Colonic mucosa (tissue), 4 donors: ENCODE measurements at regions not wholly inside any gene's neighbourhood (a gene's known extent, or its start where the extent isn't known, plus 50 kb on each side); places are given as distances from the start of the nearest gene placed in this dataset.

ENCODE experiments used
- DNase-seq: peaks from one replicate; pipeline ENCODE4 v3.0.0-alpha.2; 2020
- H3K27ac ChIP-seq: fragments of 200-600 bp; one replicate; pipeline ENCODE4 v1.8.0; 2021
- H3K27me3 ChIP-seq: fragments of 200-600 bp; one replicate; pipeline ENCODE4 v1.8.0; 2021
- H3K36me3 ChIP-seq: fragments of 200-600 bp; one replicate; pipeline ENCODE4 v1.8.0; 2021
- H3K4me1 ChIP-seq: fragments of 200-600 bp; one replicate; pipeline ENCODE4 v1.8.0; 2021; ENCODE audit warnings: mild to moderate bottlenecking
- H3K4me3 ChIP-seq: fragments of 200-600 bp; one replicate; pipeline ENCODE4 v1.8.0; 2021
- H3K9ac ChIP-seq, 2 donors: one replicate each; pipeline ENCODE4 v1.7.0; 2013; ENCODE audit warnings: control low read depth in 2 of 2, low read depth in 2 of 2, low read length in 2 of 2
- H3K9me3 ChIP-seq: fragments of 200-600 bp; one replicate; pipeline ENCODE4 v1.8.0; 2021
- intact Hi-C: fragments of 100-400 bp; cut with DNase I; formaldehyde crosslinking; loops from one replicate; pipeline ENCODE4 v1.14.1; 2022
- TF ChIP-seq, protein P1 (sequence below): fragments of 200-600 bp; IDR thresholded peaks from one replicate; pipeline ENCODE4 v1.8.0; 2022; ENCODE audit warnings: antibody characterized with exemption, mild to moderate bottlenecking
- donor health status: healthy.
- donor health status: DM: no; HTN: no; CAD: no.
- donor health status: DM: no; HTN: no; CAD: no.

DNA sequence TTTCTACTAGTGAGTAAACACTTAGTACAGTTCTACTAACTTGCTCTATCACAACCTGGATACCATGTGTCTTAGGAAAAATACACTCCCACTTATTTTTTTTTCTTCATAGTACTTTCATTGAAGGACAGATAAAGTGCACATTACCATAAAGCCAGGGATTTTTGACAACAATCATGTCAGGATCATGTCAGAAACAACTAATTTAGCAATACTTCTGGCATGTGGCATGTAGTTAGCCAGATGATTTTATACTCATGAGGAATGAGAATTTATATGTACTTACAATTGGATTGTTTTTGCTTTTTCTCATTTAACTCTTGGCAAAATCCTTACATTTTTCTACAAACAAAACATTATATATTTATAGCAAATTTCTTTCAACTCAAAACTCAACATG is 630.7 kb upstream of the GRM3 start:
- Histone ChIP-seq H3K27ac (no peak overlapping the region), H3K27me3 (no peaks in the 10 kb centered on the region), H3K4me1 (no peaks in the 10 kb centered on the region), H3K36me3 (no peaks in the 10 kb centered on the region), H3K9me3 (no peaks in the 10 kb centered on the region), H3K4me3 (no peak overlapping the region), H3K9ac (no peak overlapping the region)
- intact Hi-C loops, result no loop called here
- TF ChIP-seq, protein P1, sequence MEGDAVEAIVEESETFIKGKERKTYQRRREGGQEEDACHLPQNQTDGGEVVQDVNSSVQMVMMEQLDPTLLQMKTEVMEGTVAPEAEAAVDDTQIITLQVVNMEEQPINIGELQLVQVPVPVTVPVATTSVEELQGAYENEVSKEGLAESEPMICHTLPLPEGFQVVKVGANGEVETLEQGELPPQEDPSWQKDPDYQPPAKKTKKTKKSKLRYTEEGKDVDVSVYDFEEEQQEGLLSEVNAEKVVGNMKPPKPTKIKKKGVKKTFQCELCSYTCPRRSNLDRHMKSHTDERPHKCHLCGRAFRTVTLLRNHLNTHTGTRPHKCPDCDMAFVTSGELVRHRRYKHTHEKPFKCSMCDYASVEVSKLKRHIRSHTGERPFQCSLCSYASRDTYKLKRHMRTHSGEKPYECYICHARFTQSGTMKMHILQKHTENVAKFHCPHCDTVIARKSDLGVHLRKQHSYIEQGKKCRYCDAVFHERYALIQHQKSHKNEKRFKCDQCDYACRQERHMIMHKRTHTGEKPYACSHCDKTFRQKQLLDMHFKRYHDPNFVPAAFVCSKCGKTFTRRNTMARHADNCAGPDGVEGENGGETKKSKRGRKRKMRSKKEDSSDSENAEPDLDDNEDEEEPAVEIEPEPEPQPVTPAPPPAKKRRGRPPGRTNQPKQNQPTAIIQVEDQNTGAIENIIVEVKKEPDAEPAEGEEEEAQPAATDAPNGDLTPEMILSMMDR, result no peak
- DNase-seq, result no peak

DNA sequence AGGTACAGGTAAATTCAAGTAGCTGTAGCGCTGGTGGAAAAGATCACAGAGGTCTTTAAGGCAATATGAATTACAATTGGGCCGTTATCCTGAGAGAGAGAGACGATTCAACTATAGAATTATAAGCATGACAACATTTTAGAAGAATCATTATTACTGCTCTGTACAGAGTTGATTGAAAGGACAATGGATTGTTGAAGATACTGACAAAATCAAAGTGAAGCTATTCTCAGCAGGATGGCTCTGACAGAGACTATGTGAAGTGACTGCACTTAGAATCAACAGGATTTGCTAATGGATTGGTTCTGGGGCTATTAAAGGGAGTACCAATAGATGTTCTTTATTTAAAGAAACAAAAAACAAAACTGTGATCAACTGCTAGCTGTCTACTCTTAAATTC is 634.8 kb upstream of the GRM3 start:
- DNase-seq, result no peak
- intact Hi-C loops, result no loop called here
- Histone ChIP-seq H3K9ac (no peak overlapping the region), H3K27ac (no peak overlapping the region), H3K4me3 (no peak overlapping the region), H3K27me3 (no peaks in the 10 kb centered on the region), H3K9me3 (no peaks in the 10 kb centered on the region), H3K36me3 (no peaks in the 10 kb centered on the region), H3K4me1 (no peaks in the 10 kb centered on the region)
- TF ChIP-seq, protein P1, result no peak

DNA sequence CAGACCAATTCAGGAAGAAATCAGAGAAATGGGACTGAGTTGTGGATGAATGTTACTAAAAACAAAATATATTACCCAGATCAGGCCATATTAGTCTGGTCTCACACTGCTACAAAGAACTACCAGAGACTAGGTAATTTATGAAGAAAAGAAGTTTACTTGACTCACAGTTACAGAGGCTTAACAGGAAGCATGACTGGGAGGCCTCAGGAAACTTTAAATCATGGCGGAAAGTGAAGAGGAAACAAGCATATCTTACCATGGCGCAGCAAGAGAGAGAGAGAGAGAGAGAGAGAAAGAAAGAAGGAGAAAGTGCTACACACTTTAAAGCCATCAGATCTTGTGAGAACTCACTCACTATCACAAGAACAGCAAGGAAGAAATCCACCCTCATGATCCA is 636.8 kb upstream of the GRM3 start:
- TF ChIP-seq, protein P1, result no peak
- DNase-seq, result no peak
- no peak overlapping the region for H3K9ac ChIP-seq
- no peaks in the 10 kb centered on the region for H3K36me3 ChIP-seq
- H3K9me3 ChIP-seq, result no peaks in the 10 kb centered on the region
- H3K4me3 ChIP-seq, result no peak overlapping the region
- no peaks in the 10 kb centered on the region for H3K4me1 ChIP-seq
- H3K27ac ChIP-seq, result no peak overlapping the region
- no peaks in the 10 kb centered on the region for H3K27me3 ChIP-seq
- intact Hi-C loops, result no loop called here

DNA sequence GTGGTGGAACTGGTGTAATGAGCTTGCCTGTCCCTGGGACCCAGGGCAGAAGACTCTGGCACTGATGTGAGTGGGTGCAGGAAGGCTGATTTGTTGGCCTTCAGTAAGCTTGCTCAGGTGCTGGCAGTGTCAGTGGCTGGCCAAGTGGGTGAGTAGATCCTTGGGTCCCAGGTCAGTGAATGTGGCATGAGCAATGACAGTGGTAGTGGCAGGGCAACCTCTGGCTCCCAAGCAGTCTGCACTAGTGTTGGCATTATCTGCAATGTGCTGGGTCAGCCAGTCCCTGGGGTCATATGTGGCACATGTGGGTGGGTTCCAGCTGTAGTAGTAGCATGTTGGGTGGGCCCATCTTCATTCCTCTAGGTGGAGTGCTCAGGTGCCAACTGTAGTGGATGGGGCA is 640.9 kb upstream of the GRM3 start:
- no peaks in the 10 kb centered on the region for H3K9me3 ChIP-seq
- intact Hi-C loops, result no loop called here
- H3K27ac ChIP-seq, result no peak overlapping the region
- DNase-seq, result no peak
- H3K4me3 ChIP-seq, result no peak overlapping the region
- no peaks in the 10 kb centered on the region for H3K27me3 ChIP-seq
- H3K9ac ChIP-seq, result no peak overlapping the region
- TF ChIP-seq, protein P1, result no peak
- H3K4me1 ChIP-seq, result no peaks in the 10 kb centered on the region
- H3K36me3 ChIP-seq, result no peaks in the 10 kb centered on the region

DNA sequence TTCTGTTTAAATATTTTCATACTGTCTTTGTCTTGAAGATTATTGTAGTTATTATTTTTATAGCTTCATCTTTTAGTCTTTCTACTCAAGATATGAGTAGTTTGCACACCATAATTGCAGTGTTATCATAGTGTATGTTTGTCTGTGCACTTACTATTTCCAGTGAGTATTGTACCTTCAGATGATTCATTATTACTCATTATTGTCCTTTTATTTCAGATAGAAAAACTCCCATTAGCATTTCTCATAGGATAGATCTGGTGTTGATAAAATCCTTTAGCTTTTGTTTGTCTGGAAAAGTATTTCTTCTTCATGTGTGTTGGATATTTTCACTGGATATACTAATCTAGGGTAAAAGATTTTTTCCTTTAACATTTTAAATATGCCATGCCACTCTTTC is 646.2 kb upstream of the GRM3 start:
- no peak overlapping the region for H3K4me3 ChIP-seq
- TF ChIP-seq, protein P1, result no peak
- no peak for DNase-seq
- H3K27ac ChIP-seq, result no peak overlapping the region
- H3K4me1 ChIP-seq, result no peaks in the 10 kb centered on the region
- no peak overlapping the region for H3K9ac ChIP-seq
- H3K9me3 ChIP-seq, result no peaks in the 10 kb centered on the region
- no peaks in the 10 kb centered on the region for H3K27me3 ChIP-seq
- no peaks in the 10 kb centered on the region for H3K36me3 ChIP-seq
- intact Hi-C loops, result no loop called here

DNA sequence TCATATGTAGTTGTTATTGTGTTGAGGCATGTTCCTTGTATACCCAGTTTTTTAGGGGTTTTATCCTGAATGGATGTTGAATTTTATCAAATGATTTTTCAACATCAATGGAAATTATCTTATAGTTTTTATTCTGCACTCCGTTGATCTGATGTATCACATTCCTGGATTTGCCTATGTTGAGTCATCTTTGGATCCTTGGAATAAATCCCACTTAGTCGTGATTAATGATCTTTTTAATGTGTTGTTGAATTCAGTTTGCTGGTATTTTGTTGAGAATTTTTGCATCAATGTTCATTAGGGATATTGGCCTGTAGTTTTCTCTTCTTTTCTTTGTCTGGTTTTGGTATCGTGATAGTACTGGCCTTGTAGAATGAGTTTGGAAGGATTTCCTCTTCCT is 648.6 kb upstream of the GRM3 start:
- H3K36me3 ChIP-seq, result no peaks in the 10 kb centered on the region
- H3K4me1 ChIP-seq, result no peaks in the 10 kb centered on the region
- TF ChIP-seq, protein P1, result no peak
- no peak overlapping the region for H3K4me3 ChIP-seq
- no peaks in the 10 kb centered on the region for H3K27me3 ChIP-seq
- H3K27ac ChIP-seq, result no peak overlapping the region
- no peak for DNase-seq
- intact Hi-C loops, result no loop called here
- no peaks in the 10 kb centered on the region for H3K9me3 ChIP-seq
- no peak overlapping the region for H3K9ac ChIP-seq
